ENCODE measurements at regions not wholly inside any gene's neighbourhood (a gene's known extent, or its start where the extent isn't known, plus 50 kb on each side); places are given as distances from the start of the nearest gene placed in this dataset.

DNA sequence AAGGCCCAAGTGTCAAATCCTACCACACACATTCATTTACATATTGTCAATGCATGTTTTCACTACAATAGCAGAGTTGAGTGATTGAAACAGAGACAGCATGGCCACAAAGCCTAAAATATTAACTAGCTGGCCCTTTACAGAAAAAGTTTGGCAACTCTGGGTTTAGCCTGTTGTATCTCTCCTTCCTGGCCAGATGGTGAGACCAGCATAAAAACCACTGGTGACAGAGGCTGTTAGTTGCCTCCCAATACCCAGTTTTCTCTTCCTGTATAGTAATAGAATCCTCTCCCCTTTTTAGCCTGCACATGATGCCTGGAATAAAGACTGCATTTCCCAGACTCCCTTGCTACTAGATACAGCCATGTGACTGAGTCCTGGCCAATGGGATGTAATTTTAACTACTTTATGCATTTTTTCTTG is 100.0 kb upstream of the TAB2 start:
- Histone ChIP-seq H3K36me3 (ENCODE audit: insufficient read depth, low read length, poor library complexity, severe bottlenecking) (no peaks in the 10 kb centered on the region), H3K4me1 (ENCODE audit: insufficient read depth, low read length, poor library complexity, severe bottlenecking) (no peaks in the 10 kb centered on the region), H3K27me3 (replicated peaks; ENCODE audit: insufficient read depth, low read depth, low read length, poor library complexity) (no peaks in the 10 kb centered on the region), H3K27ac (ENCODE audit: low read depth, low read length, poor library complexity, severe bottlenecking) (no peak overlapping the region), H3K9me3 (ENCODE audit: low read depth, low read length, poor library complexity, severe bottlenecking) (no peaks in the 10 kb centered on the region), H3K4me3 (ENCODE audit: low read depth, low read length, poor library complexity, severe bottlenecking) (no peak overlapping the region)
- no TSS peak for BruUV-seq (replicated peaks)
- ChIA-PET CTCF (interaction anchor here (0.6 kb wide), 1 partner anchor 15 kb away, joined by 8 read pairs; no protein-coding TSS in a partner anchor), POLR2A (ENCODE audit: low non-redundant PET) (no interaction called here)
- intact Hi-C loops (cut with micrococcal nuclease; ENCODE audit: unreplicated experiment) = no loop called here
- TF ChIP-seq EZH2 (IDR thresholded peaks at IDR 0.05; ENCODE audit: borderline replicate concordance, low read depth, low read length, poor library complexity, severe bottlenecking) (no peak), CTCF (conservative IDR thresholded peaks at IDR 0.05; ENCODE audit: low read depth, low read length) (no peak)
- DNase-seq (ENCODE audit: low spot score) = no peak

DNA sequence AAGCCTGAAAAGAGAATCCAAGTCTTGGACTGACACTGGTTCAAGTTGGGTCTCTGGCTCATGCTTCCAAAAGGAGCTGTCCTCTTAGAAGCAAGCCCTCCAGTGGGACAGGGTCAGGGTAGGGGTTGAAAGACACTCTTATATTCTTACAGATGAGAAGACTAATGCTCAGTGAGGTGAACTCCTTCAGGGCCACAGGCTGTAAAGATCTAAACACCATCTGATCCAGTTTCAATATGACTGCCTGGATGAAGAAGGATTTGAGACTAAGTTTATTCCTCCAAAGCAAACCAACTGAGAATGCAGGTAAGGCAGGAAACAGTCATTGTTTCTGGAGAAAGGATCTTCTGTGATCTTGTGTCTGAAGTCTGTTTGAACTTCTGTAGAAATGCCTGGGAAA is 99.0 kb upstream of the TAB2 start:
- ChIA-PET POLR2A (ENCODE audit: low non-redundant PET) (no interaction called here), CTCF (no interaction called here)
- H3K36me3 ChIP-seq (ENCODE audit: insufficient read depth, low read length, poor library complexity, severe bottlenecking) = no peaks in the 10 kb centered on the region
- no peak overlapping the region for H3K27ac ChIP-seq (ENCODE audit: low read depth, low read length, poor library complexity, severe bottlenecking)
- no peaks in the 10 kb centered on the region for H3K4me1 ChIP-seq (ENCODE audit: insufficient read depth, low read length, poor library complexity, severe bottlenecking)
- intact Hi-C loops (cut with micrococcal nuclease; ENCODE audit: unreplicated experiment) = no loop called here
- no peak for TF ChIP-seq CTCF (conservative IDR thresholded peaks at IDR 0.05; ENCODE audit: low read depth, low read length)
- no peak for TF ChIP-seq EZH2 (IDR thresholded peaks at IDR 0.05; ENCODE audit: borderline replicate concordance, low read depth, low read length, poor library complexity, severe bottlenecking)
- no TSS peak for BruUV-seq (replicated peaks)
- no peak overlapping the region for H3K4me3 ChIP-seq (ENCODE audit: low read depth, low read length, poor library complexity, severe bottlenecking)
- DNase-seq (ENCODE audit: low spot score) = no peak
- no peaks in the 10 kb centered on the region for H3K9me3 ChIP-seq (ENCODE audit: low read depth, low read length, poor library complexity, severe bottlenecking)
- no peaks in the 10 kb centered on the region for H3K27me3 ChIP-seq (replicated peaks; ENCODE audit: insufficient read depth, low read depth, low read length, poor library complexity)

DNA sequence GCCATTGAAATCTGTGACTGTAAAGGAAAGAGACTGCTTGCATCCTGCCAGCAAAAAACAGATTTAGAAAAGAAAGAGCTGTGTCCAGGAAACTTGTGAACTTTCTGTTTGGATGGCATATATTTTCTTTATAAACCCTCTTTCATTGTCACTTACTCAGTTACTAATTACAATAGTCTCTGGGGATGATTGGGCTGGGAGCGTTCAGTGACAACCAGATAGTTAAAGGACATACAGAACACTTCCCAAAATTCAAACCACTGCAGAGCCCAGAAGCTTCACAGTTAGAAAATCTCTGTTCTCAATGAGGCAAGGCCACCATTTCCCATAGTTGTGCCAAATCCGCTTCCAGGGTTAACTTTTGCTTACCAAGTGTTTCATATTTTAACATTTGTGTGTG is 98.6 kb upstream of the TAB2 start:
- Histone ChIP-seq H3K9me3 (ENCODE audit: low read depth, low read length, poor library complexity, severe bottlenecking) (no peaks in the 10 kb centered on the region), H3K36me3 (ENCODE audit: insufficient read depth, low read length, poor library complexity, severe bottlenecking) (no peaks in the 10 kb centered on the region)
- CTCF ChIA-PET = no interaction called here

More for the DNA sequence above, 98.6 kb upstream of the TAB2 start:
- no peaks in the 10 kb centered on the region for H3K27me3 ChIP-seq (replicated peaks; ENCODE audit: insufficient read depth, low read depth, low read length, poor library complexity)
- H3K4me1 ChIP-seq (ENCODE audit: insufficient read depth, low read length, poor library complexity, severe bottlenecking) = peaks cover 3% of the 10 kb centered on the region
- intact Hi-C loops (cut with micrococcal nuclease; ENCODE audit: unreplicated experiment) = no loop called here
- no peak overlapping the region for H3K4me3 ChIP-seq (ENCODE audit: low read depth, low read length, poor library complexity, severe bottlenecking)
- DNase-seq (ENCODE audit: low spot score) = no peak
- no peak overlapping the region for H3K27ac ChIP-seq (ENCODE audit: low read depth, low read length, poor library complexity, severe bottlenecking)
- POLR2A ChIA-PET (ENCODE audit: low non-redundant PET) = no interaction called here
- BruUV-seq (replicated peaks) = no TSS peak
- TF ChIP-seq CTCF (conservative IDR thresholded peaks at IDR 0.05; ENCODE audit: low read depth, low read length) (no peak), EZH2 (IDR thresholded peaks at IDR 0.05; ENCODE audit: borderline replicate concordance, low read depth, low read length, poor library complexity, severe bottlenecking) (no peak)
